ENCODE measurements at regions not wholly inside any gene's neighbourhood (a gene's known extent, or its start where the extent isn't known, plus 50 kb on each side); places are given as distances from the start of the nearest gene placed in this dataset.

DNA sequence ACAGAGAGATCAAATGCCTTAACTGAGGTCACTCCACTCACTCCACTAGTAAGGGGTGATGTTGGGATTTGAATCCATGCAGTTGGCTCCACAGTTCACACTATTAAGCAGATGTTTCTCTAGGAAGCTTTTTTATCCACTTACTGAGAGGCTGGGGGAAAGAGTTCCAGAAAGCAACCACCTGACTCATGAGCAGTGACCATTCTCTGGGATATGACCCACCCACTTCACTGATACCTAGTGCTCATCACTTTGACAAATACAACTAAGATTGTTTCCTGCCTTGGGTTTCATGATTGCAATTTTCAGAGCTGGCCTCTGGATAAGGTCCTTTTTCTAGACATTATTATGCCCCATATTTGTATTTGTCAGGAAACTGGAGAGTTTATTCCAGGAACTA is 152.1 kb upstream of the PLEKHG7 start:
- TF ChIP-seq POLR2AphosphoS5 (IDR thresholded peaks at IDR 0.05; ENCODE audit: borderline replicate concordance, low read depth, low read length) (no peak), EZH2 (IDR thresholded peaks at IDR 0.05) (no peak), FOXP2 (optimal IDR thresholded peaks at IDR 0.05; ENCODE audit: control extremely low read depth, extremely low read length, insufficient read depth) (no peak)
